ENCODE measurements at regions not wholly inside any gene's neighbourhood (a gene's known extent, or its start where the extent isn't known, plus 50 kb on each side); places are given as distances from the start of the nearest gene placed in this dataset.

DNA sequence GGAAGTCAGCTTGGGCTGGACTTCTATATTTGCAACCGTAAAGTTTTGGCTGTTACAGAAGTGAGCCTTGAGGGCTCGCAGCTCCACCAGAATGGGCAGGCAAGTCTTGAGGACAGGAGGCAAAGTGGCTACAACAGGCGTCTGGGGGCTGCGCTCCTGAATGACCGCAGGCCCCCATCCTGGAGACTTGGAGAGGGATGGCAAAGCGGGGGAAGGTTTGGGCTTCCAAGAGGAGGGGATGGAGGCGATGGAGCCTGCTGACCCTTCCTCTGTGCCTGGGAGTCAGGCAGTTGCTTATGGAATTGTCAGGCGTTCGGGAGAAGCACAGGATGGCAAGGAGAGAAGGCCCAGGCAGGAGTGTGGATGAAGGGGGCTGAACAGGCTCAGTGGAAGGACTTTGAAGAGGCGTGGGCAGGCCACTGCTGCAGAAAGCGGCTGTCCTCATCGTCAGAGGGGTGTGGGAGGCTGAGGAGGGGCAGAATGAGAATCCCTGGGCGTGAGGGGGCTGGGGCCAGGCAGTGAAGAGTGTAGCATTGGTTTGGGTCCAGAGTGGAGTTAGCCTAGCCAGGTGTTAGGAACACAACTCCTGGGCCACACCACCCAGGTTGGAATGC lies 72.3 kb downstream of the INHBB start:
- TF ChIP-seq EZH2 (IDR thresholded peaks at IDR 0.05; ENCODE audit: borderline replicate concordance, low read length) = no peak
- TF ChIP-seq, protein P1, sequence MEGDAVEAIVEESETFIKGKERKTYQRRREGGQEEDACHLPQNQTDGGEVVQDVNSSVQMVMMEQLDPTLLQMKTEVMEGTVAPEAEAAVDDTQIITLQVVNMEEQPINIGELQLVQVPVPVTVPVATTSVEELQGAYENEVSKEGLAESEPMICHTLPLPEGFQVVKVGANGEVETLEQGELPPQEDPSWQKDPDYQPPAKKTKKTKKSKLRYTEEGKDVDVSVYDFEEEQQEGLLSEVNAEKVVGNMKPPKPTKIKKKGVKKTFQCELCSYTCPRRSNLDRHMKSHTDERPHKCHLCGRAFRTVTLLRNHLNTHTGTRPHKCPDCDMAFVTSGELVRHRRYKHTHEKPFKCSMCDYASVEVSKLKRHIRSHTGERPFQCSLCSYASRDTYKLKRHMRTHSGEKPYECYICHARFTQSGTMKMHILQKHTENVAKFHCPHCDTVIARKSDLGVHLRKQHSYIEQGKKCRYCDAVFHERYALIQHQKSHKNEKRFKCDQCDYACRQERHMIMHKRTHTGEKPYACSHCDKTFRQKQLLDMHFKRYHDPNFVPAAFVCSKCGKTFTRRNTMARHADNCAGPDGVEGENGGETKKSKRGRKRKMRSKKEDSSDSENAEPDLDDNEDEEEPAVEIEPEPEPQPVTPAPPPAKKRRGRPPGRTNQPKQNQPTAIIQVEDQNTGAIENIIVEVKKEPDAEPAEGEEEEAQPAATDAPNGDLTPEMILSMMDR (IDR thresholded peaks at IDR 0.05; ENCODE audit: low read length) = no peak

Data from OCI-LY1 (cell line).